ENCODE measurements at regions not wholly inside any gene's neighbourhood (a gene's known extent, or its start where the extent isn't known, plus 50 kb on each side); places are given as distances from the start of the nearest gene placed in this dataset.

DNA sequence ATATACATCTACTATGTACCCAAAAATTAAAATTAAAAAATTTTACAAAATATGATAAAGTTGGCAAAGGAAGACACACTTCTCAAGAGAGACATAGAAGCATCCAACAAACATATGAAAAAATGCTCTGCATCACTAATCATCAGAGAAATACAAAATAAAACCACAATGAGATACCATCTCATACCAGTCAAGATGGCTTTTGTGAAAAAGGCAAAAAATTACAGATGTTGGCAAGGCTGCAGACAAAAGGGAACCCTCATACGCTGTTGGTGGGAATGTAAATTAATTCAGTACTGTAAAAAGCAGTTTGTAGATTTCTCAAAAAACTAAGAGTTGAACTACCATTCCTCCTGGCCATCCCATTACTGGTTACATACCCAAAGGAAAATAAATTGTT is 581.7 kb upstream of the CCDC54 start:
- no peak for DNase-seq

DNA sequence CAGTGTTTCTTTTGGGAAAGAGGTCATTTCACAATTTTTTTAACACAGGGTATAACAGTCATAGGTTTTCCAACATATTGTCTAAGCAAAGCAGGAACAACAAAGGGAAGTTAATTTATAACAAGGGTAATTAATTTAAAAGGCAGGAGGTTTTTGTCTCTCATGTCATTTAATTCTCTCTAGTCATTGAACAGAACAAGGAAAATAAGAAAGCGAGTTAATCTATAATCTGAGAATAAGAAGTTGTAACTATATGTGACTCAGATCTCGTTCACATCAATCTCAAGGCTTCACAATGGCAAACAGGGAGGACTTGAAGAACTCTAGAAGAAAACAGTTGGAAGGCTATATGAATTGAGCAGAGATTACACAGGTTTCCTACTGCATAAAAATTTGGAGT is 579.8 kb upstream of the CCDC54 start:
- DNase-seq = no peak

DNA sequence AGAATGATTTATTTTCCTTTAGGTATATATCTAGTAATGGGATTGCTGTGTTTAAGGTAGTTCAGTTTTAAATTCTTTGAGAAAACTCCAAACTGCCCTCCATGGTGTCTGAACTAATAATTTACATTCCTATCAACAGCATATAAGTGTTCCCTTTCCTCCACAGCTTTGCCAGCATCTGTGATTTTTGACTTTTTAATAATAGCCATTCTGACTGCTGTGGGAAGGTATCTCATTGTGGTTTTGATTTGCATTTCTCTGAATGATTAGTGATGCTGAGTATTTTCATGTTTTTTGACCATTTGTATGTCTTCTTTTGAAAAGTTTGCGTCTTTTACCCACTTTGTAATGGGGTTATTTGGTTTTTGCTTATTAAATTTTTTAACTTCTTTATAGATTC is 571.6 kb upstream of the CCDC54 start:
- DNase-seq = no peak

DNA sequence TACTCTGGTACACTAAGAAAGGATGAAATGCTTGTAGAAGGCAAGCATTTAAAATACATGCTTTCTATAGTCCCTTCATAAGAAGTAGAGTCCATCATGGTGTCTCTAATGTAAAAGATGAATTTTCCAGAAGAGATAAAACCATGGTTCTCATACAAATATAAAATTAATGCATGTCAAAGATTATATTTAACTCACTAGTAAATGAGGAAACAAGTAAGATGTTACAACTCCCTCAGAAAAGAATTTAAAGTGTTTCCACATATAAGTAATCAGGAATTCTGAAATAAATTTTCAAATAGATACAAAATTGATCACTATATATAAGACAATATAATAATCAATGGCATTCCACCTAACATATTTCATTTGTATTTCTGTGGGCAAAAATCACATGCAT is 570.3 kb upstream of the CCDC54 start:
- DNase-seq = no peak

DNA sequence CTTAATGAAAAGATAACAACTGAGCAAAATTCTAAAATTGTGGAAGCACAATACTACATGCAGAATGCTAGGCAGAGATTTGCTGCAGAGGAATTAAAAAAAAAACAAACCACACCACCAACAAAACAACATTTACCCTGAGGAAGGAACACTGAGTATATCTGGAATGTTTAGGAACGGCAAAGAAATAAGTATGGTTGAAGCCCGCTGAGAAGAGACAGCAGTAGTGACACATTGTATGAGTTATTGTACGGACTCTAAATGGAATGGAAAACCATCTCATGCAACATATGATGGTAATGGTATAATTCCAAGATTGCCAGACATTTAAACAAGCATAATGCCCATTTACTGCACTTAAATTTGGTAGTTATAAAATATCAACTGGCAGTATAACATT is 568.2 kb upstream of the CCDC54 start:
- DNase-seq = no peak

DNA sequence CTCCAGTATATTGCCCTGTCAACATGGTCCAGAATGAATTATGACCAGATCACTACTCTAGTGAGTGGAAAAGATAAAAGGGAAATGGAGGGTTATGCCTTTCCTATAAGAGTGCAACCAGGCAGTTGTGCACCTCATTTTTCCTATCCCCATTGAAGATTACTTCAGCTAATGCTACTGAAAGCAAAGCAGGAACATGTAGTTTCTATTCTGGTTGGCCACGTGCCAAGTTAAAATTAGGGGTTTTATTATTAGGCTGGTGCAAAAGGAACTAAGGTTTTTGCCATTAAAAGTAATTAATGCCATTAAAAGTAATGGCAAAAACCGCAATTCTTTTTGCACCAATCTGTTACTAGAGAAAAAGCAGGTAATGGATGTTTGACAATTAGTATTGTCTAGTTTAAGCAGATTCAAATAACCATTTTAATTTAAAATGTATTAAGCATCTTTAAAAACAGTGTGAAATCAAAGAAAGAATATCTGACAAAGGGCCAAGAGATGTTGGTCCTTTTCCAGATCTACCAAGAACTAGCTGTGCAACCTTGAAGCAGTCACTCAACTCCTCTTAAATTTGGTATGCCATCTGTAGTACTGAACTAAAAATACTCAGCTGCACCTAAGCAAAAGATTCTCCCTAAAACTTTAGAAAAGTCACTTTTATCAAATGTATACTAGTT is 567.5 kb upstream of the CCDC54 start:
- no peak for DNase-seq

DNA sequence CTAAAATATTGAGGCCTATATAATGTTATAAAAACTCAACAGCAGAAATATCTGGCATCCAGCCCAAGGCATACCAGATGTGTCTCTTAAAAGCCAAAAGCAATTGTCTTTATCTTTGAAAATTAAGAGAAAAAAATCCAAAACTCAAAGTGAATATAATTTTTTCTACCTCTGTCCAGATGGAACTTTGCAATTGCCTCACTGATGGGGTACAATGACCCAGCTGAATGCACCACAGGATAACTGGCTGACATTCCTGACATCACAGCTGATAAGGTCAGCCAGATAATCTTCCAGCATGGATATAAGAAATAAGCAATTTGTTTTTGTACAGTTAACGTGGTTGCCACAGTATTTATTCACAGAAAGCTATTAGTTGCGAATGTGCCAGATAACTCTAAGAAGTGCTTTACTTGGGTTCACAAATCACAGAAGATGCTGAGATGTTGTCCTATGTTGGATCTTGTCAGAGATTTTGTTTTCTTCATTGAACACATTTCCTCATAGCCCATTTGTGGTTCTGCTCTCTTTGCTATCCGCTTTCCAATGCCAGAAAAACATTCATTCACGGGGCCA is 566.9 kb upstream of the CCDC54 start:
- no peak for DNase-seq

DNA sequence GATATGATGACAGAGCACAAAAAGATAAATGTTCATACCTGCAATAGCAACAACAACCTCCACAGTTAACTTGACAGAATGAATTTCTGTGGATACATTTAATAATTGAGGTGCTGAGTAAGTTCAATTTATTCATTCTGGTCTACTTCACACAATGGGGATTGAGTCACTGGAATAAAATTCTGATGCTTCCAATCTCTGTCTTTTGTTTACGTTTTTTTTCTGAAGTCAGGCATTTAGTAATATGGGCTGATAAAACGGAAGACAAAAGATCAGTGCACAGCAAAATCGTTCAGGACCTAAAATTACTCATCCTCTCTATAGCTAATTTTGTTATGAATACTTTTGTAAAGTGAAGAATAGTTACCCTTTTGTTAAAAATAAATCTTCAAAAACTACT is 565.9 kb upstream of the CCDC54 start:
- DNase-seq = no peak

DNA sequence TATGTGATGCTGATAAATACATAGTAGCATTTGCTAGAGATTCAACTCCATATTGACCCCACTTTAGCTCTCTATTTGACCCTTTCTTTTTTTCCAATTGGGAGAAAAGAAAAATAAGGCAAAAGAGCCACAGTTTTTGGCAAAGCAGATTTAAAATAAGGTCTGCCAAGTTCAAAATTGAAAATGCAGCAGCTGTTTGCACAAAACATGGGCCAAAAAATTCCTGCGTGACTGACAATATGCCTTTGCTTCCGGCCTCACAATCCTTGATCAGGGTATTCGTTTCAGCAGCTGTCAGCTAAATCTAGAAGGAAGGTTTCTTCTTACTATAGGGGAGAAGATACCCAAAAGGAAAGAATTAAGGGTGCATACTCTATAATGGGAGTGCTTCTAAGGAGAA is 563.5 kb upstream of the CCDC54 start:
- DNase-seq = no peak

DNA sequence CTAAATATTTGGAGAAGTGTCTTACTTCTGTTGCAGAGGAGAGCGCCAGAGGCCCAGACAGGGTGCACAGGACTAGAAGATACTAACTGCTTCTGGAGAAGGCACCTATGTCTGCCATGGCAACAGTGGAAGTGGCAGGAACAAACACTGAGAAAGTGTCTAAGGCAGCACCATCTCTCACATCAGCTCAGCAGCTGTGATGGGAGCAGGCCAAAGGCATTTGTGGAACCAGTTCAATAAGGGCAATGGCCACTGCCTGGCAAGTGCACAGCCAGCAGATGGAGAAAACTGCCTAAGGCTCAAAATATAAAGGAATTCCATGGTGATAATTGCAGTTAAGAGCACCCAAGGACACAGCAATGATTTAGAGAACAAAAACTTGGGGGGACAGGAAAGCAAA is 563.0 kb upstream of the CCDC54 start:
- DNase-seq = no peak

DNA sequence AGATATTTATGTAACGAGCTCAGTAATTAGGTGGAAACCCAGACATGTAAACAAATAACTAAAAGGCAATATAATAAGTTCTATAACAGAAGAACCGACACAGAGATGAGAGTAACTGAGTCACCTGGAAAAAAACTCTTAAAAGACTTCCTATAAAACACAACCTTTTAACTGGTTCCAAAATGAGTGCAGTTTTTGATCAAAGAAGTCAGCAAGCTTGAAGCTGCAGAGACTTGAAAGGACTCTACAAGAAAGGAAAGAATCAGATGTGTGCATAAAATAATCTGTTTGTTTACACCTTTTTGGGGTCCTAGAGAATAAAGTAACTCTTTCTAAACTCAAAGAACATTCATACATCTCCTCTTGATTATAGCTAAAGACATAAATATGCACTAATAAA is 560.4 kb upstream of the CCDC54 start:
- no peak for DNase-seq

DNA sequence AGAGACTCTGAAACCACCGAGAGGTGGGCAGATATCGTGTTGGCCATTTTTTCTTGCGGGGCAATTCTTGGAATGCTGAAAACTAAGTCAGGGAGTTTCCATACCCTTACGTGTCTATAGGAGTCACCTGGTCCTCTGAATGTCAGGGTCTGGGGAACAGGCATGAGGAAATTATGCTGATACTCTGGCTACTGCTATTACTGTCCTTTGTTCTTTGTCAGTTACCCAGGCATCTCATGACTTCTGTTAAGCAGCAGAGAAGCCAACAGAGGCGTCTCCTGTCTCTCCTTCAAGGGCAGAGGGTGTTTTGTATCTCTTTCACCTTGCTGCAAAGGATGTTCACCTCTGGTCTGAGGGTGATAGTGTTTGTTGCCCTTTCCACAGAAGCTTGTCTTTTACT is 559.5 kb upstream of the CCDC54 start:
- DNase-seq = no peak

DNA sequence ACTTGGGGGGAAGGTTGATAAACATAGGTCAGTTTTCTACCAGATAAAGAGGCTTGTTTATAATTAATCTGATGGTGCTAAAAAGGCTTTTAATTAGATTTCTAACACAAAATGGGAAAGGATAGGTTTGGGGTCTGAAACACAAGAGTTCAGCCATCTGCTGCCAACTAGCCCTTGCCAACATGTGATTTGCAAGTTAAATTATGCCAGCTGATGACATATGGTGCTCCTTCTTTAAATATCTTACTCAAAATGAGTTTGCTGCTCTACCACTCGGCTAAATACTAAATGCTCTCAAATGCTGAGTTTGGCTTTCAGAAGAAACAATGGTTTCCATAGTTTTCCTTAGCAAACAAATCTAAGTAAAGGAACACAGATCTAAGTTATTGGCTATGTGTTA is 557.8 kb upstream of the CCDC54 start:
- no peak for DNase-seq

DNA sequence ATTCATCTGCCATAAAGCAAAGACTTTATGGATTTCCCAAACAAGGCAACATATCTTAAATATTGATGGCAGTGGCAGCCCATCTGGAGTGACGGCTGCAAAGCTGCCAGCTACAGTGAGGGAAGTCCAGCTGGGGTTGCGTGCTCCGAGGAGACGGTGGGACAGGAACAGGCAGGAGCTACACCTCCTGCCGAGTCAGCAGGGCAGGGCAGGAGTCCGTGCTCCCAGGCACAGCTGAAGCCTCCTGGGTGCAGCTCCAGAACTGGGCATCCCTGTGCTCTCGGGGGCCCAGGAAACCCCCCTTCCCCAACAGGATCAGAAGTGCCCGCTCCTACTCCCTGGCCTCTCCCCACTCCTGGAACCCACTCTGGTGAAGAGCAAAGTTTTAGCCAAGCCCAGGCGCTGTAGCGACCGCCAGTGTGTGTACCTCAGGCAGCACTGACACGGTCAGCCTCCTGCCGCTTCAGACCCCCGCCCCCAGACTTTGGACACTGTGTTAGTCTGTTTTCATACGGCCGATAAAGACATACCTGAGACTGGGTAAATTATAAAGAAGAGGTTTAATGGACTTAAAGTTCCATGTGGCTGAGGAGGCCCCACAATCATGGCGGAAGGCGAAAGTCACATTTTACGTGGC is 556.4 kb upstream of the CCDC54 start:
- DNase-seq = no peak

DNA sequence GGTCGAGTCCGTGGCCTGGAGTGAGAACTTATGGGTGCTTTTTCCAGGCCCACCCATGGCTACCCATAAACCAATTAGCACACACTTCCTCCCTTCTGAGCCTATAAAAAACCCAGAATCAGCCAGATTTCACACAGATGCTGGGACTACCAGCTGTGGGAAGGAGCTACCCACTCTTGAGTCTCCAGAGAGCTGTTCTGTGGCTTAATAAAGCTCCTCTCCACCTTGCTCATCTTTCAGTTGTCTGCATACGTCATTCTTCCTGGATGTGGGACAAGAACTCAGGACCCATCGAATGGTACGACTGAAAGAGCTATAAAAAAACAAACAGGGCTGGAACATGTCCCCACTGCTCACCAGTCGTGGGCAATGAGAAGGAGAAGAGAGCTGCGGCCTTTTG is 555.4 kb upstream of the CCDC54 start:
- no peak for DNase-seq

DNA sequence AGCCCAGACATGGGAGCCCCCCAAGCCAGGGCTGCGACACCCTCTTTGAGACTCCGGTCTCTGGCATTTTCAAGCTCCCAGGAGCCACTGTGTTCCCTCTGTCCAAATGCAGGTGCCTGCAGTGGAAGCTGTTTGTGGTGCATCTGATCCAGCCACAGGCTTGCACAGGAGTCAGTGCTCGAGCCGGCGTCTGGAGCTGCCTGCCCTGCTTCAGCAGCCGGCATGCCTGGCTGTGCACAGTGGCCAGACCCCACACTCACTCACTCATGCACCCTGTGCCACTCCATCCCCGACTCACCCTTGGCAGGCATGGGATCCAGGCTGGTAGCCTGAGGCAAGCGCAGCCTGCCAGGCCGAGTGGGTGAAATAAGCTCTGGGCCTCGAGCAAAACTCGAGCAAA is 555.0 kb upstream of the CCDC54 start:
- no peak for DNase-seq

DNA sequence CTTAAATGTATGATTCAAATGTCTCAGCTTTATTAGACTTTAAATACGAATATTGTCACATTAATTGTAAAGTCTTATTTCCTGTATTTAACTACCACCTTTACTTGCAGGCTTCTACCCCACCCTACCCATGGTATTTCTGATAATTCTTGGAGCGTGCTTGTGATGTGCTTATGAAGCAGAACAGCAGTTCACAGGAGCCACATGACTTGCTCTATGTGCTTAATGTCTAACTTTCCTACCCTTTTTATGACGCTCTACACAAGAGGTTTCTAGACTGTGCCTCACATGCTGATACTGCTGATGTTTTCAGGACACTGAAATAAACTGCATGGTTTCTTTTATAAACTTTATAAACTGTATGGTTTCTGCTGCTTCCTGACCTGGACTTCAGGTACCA is 553.5 kb upstream of the CCDC54 start:
- DNase-seq = no peak

DNA sequence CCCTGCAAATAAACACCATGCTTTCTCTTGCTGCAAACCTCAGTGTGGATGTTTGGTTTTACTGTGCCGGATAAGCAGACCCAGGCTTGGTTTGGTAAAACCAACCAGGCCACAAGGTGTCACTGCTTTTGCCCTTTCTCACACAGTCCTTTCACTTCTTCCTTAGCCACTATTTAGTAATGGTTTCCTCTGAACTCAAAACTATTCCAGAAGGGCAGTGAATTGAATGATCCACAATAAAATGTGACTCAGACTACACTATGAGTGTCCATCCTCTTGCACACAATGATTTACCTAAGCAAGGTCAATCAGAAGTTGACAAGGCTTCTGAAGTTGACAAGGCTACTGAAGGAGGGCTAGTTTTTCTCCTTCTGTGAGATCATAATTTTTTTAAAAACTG is 552.4 kb upstream of the CCDC54 start:
- DNase-seq = no peak

DNA sequence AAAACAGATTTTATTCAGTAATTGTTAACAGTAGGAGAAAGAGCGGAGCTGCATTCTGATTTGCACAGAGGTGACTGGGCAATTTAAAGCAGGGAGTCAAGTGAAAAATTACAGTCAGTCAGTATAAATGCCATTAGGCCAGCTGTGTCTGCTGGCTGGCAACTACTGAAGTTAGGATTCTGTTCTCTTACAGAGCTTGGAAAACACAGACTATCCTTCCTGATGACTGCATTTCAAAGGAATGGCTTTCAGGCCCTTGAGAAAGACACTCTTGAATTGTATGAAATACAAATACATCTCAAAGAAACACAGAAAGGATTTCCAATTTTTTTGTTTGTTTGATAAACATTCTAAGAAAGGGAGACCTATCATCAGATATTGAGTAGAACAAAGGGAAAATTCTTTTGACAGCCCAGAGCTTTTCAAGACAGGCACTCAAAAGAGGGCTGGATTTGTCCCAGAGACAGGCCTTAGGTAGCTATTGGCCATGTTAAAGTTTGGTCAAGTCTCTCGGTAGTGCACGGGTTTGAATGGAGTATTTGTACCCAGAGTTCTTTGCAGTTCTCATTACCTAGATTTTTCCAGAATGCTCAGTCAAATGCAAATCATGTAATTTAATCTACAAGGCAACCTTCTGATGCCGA is 551.2 kb upstream of the CCDC54 start:
- no peak for DNase-seq

DNA sequence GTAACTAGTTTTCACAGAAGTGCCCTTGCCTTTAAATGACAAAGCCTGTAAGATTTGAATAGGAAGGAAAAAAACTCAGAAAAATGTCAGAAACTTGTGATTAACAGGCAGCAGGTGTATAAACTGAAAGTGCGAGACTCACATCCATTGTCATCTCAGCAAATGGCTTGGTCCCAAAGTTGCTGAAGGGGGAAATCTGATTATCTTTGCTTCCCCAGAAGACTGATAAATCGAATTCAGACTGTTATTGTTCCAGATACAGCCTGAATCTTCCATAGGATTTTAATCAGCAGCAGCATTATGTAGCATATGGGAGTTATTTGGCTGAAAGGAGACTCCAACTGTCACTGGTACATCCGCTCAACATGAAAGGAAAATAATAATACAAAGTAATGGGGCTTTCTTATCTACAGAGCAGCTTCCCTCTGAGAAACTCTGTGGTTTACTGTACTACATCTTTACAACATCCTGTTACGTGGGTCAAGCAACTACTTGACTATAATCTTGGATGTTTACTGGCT is 550.4 kb upstream of the CCDC54 start:
- DNase-seq = no peak

DNA sequence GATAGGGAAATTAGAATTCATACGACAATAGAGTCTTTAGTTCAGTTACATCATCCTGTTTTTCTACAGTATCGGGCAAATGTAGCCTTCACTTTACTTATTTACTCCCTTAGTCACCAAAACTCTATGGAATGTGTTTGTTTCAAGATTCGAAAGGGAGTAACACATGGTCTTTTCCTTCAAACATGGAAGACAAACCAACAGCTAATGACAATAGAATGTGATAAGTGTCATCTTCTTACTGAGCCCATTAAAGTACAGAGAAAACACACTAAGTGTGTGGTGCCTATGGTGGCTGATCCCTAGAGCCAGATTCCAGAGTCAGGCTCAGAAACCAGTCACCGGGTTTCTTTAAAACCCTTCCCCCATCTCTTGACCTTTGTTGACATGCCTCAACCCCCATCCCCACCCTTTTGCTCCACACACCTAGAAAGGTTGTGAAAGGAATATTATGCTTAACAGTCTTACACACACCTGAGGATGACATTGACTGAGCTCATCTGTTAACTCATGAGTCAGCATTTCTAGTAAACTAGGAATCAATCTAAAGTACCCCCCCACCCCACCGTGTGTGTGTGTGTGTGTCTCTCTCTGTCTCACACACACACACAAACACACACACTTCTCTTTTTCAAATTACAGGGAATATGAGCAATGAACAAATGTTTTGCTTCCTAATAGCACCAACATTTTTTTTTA is 549.6 kb upstream of the CCDC54 start:
- DNase-seq = no peak

DNA sequence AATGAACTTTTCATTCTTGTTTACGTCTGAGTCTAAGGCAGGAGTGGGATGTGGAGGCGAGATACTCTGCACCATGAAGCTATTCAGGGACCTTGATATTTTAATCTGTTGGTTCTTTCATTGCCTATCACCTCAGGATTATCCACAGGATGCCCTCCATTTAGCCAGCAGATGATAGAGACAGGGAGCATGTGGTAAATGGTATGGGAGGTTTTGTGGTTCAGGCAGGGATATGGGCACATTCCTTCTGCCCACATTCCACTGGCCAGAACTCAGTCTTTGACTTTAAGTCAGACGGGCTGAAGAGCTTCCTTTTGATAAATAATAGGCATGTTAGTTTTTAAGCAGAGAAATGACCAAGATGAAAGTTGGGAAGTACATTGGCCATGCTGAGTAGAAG is 548.0 kb upstream of the CCDC54 start:
- no peak for DNase-seq

DNA sequence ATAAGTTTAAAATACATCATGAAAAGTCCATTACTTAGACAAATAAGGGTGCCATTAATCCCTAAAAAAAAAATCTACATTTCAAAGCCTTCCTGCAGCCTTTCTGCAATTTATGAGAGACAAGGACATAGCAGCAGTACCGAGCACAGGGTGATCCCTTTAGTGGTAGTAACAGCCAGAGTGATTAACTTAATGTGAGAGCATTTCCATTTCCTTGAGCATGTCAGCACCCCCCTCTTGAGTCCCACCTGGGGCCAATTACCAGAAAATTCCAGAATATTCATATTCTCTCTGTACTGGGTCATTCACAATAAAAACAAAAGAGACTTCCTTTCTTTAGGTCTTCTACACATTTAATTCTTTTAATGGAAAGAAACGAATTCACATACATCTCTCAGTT is 546.9 kb upstream of the CCDC54 start:
- DNase-seq = no peak

DNA sequence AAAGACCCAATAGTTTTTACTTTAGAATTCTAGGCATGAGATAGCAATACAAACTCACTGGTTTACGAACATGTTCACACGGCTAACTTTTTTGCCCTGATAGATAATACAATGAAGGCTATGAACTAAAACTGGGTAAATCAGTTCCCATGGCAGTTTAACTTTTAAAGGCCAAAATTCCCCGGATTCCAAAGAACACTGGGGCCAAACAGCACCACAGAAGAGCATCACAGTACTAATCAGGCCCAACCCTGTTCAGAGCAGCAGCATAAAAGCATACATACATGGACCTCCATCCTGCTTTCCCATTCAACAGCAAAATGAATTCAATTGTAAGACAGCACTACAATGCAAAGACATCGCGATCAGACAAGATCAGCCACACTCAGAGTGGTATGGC is 540.3 kb upstream of the CCDC54 start:
- no peak for DNase-seq

Measured in GOT3 (cell line).